ENCODE measurements at regions not wholly inside any gene's neighbourhood (a gene's known extent, or its start where the extent isn't known, plus 50 kb on each side); places are given as distances from the start of the nearest gene placed in this dataset.

DNA sequence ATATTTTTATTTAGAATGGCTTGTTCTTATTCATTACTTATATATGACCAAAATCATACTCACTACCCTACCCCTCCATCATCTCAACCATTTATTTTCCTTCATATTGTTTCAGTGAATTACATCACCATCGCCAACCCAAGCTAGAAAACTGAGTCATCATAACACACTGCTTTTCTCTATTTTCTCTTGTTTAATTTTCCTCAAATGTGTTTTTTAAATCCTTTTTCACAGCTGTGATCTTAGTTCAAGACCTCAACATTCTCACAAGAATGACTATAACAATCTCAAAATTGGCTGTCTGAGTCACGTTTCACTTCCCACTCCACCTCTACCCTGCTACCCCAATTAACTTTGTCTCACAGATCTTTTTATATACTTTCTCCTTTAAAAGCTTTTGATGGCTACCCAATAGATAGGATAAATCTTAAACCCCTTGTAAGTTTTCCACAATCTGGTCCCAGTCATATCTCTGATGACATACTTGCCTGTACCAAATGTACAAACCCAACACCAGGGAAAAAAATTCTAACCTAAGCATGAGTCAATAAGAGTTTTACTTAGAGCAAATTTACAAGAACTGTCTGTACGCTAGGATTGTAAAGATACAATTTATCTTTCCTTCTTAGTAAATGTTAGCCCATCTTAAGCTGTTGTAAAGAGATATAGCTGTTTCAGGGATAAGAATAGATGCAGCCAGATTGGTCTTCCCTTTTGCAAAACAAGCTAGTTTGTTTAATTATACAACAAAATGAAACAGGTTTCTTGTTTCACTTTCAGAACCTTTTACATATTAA lies 635.1 kb upstream of the SLC39A10 start:
- no peak overlapping the region for H3K4me2 ChIP-seq (ENCODE audit: insufficient read depth in 1 of 2, low read depth in 2 of 2, low read length in 2 of 2)
- H3K27ac ChIP-seq (ENCODE audit: low read depth, low read length) = no peak overlapping the region
- no peak overlapping the region for H2BK15ac ChIP-seq (ENCODE audit: low read length)
- H3K4me3 ChIP-seq (ENCODE audit: extremely low read depth in 1 of 4, insufficient read depth in 2 of 4, low read depth in 3 of 4, low read length in 4 of 4) = no peak overlapping the region
- no peaks in the 10 kb centered on the region for H4K20me1 ChIP-seq (replicated peaks in 1 of 2; ENCODE audit: control insufficient read depth in 1 of 2, insufficient read depth in 2 of 2, low read length in 2 of 2)
- no peak overlapping the region for H2AK5ac ChIP-seq (ENCODE audit: low read depth, low read length)
- H4K5ac ChIP-seq (ENCODE audit: insufficient read length, low read depth, low read length) = no peak overlapping the region
- no peak overlapping the region for H3K4ac ChIP-seq (replicated peaks; ENCODE audit: insufficient read length, low read depth, low read length)
- H4K91ac ChIP-seq (replicated peaks; ENCODE audit: insufficient read length, low read length) = no peak overlapping the region
- DNase-seq (ENCODE audit: low read depth in 1 of 2, low spot score in 2 of 2) = no peak
- no peak overlapping the region for H2BK5ac ChIP-seq (ENCODE audit: low read depth, low read length)
- no peaks in the 10 kb centered on the region for H3K79me2 ChIP-seq (ENCODE audit: control insufficient read depth in 1 of 2, insufficient read depth in 2 of 2, low read length in 2 of 2)
- no peaks in the 10 kb centered on the region for H3K9me3 ChIP-seq (ENCODE audit: insufficient read depth in 2 of 2, low read depth in 1 of 2, low read length in 1 of 2)
- no peak overlapping the region for H2BK12ac ChIP-seq (ENCODE audit: low read depth, low read length)
- H3K56ac ChIP-seq (replicated peaks; ENCODE audit: insufficient read length, low read depth, low read length) = no peak overlapping the region
- H3K9ac ChIP-seq (replicated peaks in 1 of 4; ENCODE audit: extremely low read depth in 1 of 4, low read depth in 3 of 4, low read length in 3 of 4) = no peak overlapping the region
- no peak overlapping the region for H2BK120ac ChIP-seq (replicated peaks; ENCODE audit: low read depth, low read length)
- no peak overlapping the region for H2BK20ac ChIP-seq (ENCODE audit: low read length)
- H3K36me3 ChIP-seq (ENCODE audit: control insufficient read depth in 2 of 4, insufficient read depth in 4 of 4, low read length in 3 of 4) = no peaks in the 10 kb centered on the region
- POLR2A ChIA-PET (ENCODE audit: partially characterized antibody) = no interaction called here
- H3K23me2 ChIP-seq (ENCODE audit: low read depth, low read length) = no peaks in the 10 kb centered on the region
- H2AFZ ChIP-seq (ENCODE audit: low read length) = no peak overlapping the region
- H3K79me1 ChIP-seq (ENCODE audit: low read depth, low read length) = no peaks in the 10 kb centered on the region
- 93% methylated on average over 3 of the region's 3 CpGs; no CpG with 5 or more reads in 1 of the 2 experiments for WGBS, 2 experiments (ENCODE audit: extremely low coverage in 1 of 2, insufficient coverage in 1 of 2, insufficient read length in 1 of 2, insufficient replicate concordance in 2 of 2, low coverage in 1 of 2, low lambda C conversion rate in 2 of 2, missing lambda C conversion rate in 1 of 2)
- H3K4me1 ChIP-seq (replicated peaks in 1 of 4; ENCODE audit: control insufficient read depth in 3 of 4, insufficient read depth in 4 of 4, low read length in 3 of 4) = no peaks in the 10 kb centered on the region
- H3K14ac ChIP-seq (ENCODE audit: insufficient read length) = no peak overlapping the region
- no peak for FAIRE-seq
- no peak overlapping the region for H3K18ac ChIP-seq (ENCODE audit: extremely low read depth, low read length)
- no peak overlapping the region for H3K23ac ChIP-seq (ENCODE audit: insufficient read length)
- no peak overlapping the region for H4K8ac ChIP-seq (ENCODE audit: extremely low read depth, insufficient read depth, low read length)
- CTCF ChIA-PET (ENCODE audit: partially characterized antibody) = no interaction called here
- H3K27me3 ChIP-seq (replicated peaks in 1 of 4; ENCODE audit: control insufficient read depth in 3 of 4, extremely low read depth in 1 of 4, insufficient read depth in 3 of 4, low read length in 3 of 4) = no peaks in the 10 kb centered on the region
- TF ChIP-seq CBX5 (IDR thresholded peaks at IDR 0.05; ENCODE audit: low read depth, low read length) = no peak
- TF ChIP-seq SIX5 (IDR thresholded peaks at IDR 0.05; ENCODE audit: low read depth, low read length) = no peak
- no peak for TF ChIP-seq RAD21 (IDR thresholded peaks at IDR 0.05 in 1 of 2, conservative IDR thresholded peaks at IDR 0.05 in 1 of 2; ENCODE audit: low read depth in 2 of 2, low read length in 2 of 2)
- no peak for TF ChIP-seq JUN (IDR thresholded peaks at IDR 0.05; ENCODE audit: low read depth, low read length)
- no peak for TF ChIP-seq GABPA (IDR thresholded peaks at IDR 0.05; ENCODE audit: borderline replicate concordance, insufficient read depth, low read length)
- TF ChIP-seq RNF2 (IDR thresholded peaks at IDR 0.05; ENCODE audit: borderline replicate concordance, low read depth, low read length, missing control alignments, poor library complexity, severe bottlenecking) = no peak
- no peak for TF ChIP-seq EP300 (IDR thresholded peaks at IDR 0.05; ENCODE audit: borderline replicate concordance in 1 of 2, low read depth in 2 of 2, low read length in 2 of 2)
- TF ChIP-seq, protein P1, sequence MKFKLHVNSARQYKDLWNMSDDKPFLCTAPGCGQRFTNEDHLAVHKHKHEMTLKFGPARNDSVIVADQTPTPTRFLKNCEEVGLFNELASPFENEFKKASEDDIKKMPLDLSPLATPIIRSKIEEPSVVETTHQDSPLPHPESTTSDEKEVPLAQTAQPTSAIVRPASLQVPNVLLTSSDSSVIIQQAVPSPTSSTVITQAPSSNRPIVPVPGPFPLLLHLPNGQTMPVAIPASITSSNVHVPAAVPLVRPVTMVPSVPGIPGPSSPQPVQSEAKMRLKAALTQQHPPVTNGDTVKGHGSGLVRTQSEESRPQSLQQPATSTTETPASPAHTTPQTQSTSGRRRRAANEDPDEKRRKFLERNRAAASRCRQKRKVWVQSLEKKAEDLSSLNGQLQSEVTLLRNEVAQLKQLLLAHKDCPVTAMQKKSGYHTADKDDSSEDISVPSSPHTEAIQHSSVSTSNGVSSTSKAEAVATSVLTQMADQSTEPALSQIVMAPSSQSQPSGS (IDR thresholded peaks at IDR 0.05; ENCODE audit: low read length) = no peak
- no peak for TF ChIP-seq NRF1 (IDR thresholded peaks at IDR 0.05; ENCODE audit: low read depth, low read length)
- TF ChIP-seq CHD1 (IDR thresholded peaks at IDR 0.05; ENCODE audit: low read depth, low read length) = no peak
- TF ChIP-seq POU5F1 (IDR thresholded peaks at IDR 0.05; ENCODE audit: low read depth, low read length) = no peak
